ENCODE measurements at regions not wholly inside any gene's neighbourhood (a gene's known extent, or its start where the extent isn't known, plus 50 kb on each side); places are given as distances from the start of the nearest gene placed in this dataset.

- TF ChIP-seq CTCF (IDR thresholded peaks at IDR 0.05; ENCODE audit: insufficient read depth, low read depth, low read length) = no peak
- TF ChIP-seq EZH2 (IDR thresholded peaks at IDR 0.05; ENCODE audit: insufficient read depth, low read length) = no peak
Observed at GRCh38 chr14:99325016-99325415, 53.0 kb upstream of the BCL11B start.

Data from astrocyte (in vitro differentiated cells and primary cell).